ENCODE measurements at regions not wholly inside any gene's neighbourhood (a gene's known extent, or its start where the extent isn't known, plus 50 kb on each side); places are given as distances from the start of the nearest gene placed in this dataset.

DNA sequence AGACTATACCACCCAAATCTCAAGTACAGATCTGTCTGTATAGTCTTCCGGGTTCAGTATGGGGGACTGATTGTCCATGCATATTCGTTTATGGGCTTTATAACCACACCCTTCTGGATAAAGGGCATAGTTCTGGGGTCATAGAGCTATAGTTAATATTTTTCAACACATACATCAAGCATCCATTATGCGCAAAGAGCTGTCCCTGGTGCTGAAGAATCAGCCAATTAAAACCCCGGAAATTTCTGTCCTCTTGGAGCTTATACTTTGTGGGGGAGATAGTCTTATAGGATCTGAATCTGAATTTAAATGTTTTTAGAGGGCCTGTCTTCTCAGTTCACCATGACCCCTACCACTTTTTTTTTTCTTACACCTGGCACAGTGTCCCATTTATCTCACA is 256.7 kb downstream of the SUDS3 start:
- Histone ChIP-seq H3K79me2 (ENCODE audit: control insufficient read depth, insufficient read depth, low read length) (no peaks in the 10 kb centered on the region), H3K4me2 (replicated peaks; ENCODE audit: low read depth, low read length, poor library complexity, severe bottlenecking) (no peak overlapping the region), H3K27me3 (replicated peaks in 1 of 4; ENCODE audit: control extremely low read depth in 1 of 4, control insufficient read depth in 3 of 4, insufficient read depth in 4 of 4, low read length in 3 of 4) (no peaks in the 10 kb centered on the region), H4K20me1 (ENCODE audit: control insufficient read depth, insufficient read depth, low read length, poor library complexity, severe bottlenecking) (no peaks in the 10 kb centered on the region), H3K27ac (ENCODE audit: low read length in 2 of 2) (no peak overlapping the region), H3K4me1 (ENCODE audit: control insufficient read depth in 2 of 2, insufficient read depth in 2 of 2, low read length in 2 of 2) (no peaks in the 10 kb centered on the region), H3K4me3 (ENCODE audit: control extremely low read depth in 1 of 5, extremely low read depth in 1 of 5, insufficient read depth in 1 of 5, low read depth in 2 of 5, low read length in 4 of 5) (no peak overlapping the region), H3K9ac (ENCODE audit: low read length) (no peak overlapping the region), H3K36me3 (replicated peaks in 1 of 2; ENCODE audit: control extremely low read depth in 1 of 2, control insufficient read depth in 1 of 2, extremely low read depth in 1 of 2, insufficient read depth in 2 of 2, low read length in 1 of 2) (no peaks in the 10 kb centered on the region), H3K9me3 (ENCODE audit: control extremely low read depth in 1 of 3, control insufficient read depth in 2 of 3, insufficient read depth in 1 of 3, low read length in 2 of 3) (no peaks in the 10 kb centered on the region), H2AFZ (ENCODE audit: insufficient read depth, low read depth, low read length, poor library complexity, severe bottlenecking) (no peak overlapping the region)
- POLR2A ChIA-PET, result no interaction called here
- ATAC-seq (ENCODE audit: low read depth) (no peak), DNase-seq (no peak)
- no CpG with 5 or more reads among the region's 4 CpGs for WGBS (ENCODE audit: insufficient coverage)
- Mint-ChIP-seq H3K9me3 (ENCODE audit: insufficient read depth) (peaks cover 2% of the 10 kb centered on the region), H3K4me3 (no peak overlapping the region), H3K27ac (no peak overlapping the region), H3K27me3 (no peaks in the 10 kb centered on the region), H3K4me1 (no peaks in the 10 kb centered on the region)
- TF ChIP-seq, protein P1, sequence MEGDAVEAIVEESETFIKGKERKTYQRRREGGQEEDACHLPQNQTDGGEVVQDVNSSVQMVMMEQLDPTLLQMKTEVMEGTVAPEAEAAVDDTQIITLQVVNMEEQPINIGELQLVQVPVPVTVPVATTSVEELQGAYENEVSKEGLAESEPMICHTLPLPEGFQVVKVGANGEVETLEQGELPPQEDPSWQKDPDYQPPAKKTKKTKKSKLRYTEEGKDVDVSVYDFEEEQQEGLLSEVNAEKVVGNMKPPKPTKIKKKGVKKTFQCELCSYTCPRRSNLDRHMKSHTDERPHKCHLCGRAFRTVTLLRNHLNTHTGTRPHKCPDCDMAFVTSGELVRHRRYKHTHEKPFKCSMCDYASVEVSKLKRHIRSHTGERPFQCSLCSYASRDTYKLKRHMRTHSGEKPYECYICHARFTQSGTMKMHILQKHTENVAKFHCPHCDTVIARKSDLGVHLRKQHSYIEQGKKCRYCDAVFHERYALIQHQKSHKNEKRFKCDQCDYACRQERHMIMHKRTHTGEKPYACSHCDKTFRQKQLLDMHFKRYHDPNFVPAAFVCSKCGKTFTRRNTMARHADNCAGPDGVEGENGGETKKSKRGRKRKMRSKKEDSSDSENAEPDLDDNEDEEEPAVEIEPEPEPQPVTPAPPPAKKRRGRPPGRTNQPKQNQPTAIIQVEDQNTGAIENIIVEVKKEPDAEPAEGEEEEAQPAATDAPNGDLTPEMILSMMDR (IDR thresholded peaks at IDR 0.05), result no peak
- TF ChIP-seq EZH2 (IDR thresholded peaks at IDR 0.05; ENCODE audit: borderline replicate concordance, insufficient read depth, low read depth, low read length, poor library complexity, severe bottlenecking), result no peak
- CTCF ChIA-PET, result no interaction called here
- intact Hi-C loops (cut with micrococcal nuclease), result no loop called here

DNA sequence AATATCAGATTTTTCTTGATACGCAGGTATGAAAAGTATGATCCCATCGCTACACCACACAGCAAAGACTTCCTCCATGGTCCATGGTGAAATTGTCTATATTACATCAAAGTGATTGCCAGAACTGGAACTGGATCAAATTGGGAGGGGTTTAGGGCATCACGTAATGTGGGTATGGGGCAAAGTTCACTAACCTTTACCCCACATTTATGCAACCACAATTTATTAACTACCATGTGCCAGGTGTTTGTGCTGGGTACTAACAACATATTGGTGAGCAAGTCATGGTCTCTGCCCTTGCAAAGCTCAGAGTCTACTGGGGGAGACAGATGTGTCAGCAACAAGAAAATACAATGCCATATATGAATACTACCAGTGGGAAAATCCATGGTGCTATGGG is 258.9 kb downstream of the SUDS3 start:
- Histone ChIP-seq H3K9me3 (ENCODE audit: control extremely low read depth in 1 of 3, control insufficient read depth in 2 of 3, insufficient read depth in 1 of 3, low read length in 2 of 3) (no peaks in the 10 kb centered on the region), H4K20me1 (ENCODE audit: control insufficient read depth, insufficient read depth, low read length, poor library complexity, severe bottlenecking) (no peaks in the 10 kb centered on the region), H3K4me1 (ENCODE audit: control insufficient read depth in 2 of 2, insufficient read depth in 2 of 2, low read length in 2 of 2) (no peaks in the 10 kb centered on the region), H3K79me2 (ENCODE audit: control insufficient read depth, insufficient read depth, low read length) (no peaks in the 10 kb centered on the region), H3K27me3 (replicated peaks in 1 of 4; ENCODE audit: control extremely low read depth in 1 of 4, control insufficient read depth in 3 of 4, insufficient read depth in 4 of 4, low read length in 3 of 4) (no peaks in the 10 kb centered on the region), H3K9ac (ENCODE audit: low read length) (no peak overlapping the region), H3K27ac (ENCODE audit: low read length in 2 of 2) (no peak overlapping the region), H2AFZ (ENCODE audit: insufficient read depth, low read depth, low read length, poor library complexity, severe bottlenecking) (no peak overlapping the region), H3K4me3 (ENCODE audit: control extremely low read depth in 1 of 5, extremely low read depth in 1 of 5, insufficient read depth in 1 of 5, low read depth in 2 of 5, low read length in 4 of 5) (no peak overlapping the region), H3K4me2 (replicated peaks; ENCODE audit: low read depth, low read length, poor library complexity, severe bottlenecking) (no peak overlapping the region), H3K36me3 (replicated peaks in 1 of 2; ENCODE audit: control extremely low read depth in 1 of 2, control insufficient read depth in 1 of 2, extremely low read depth in 1 of 2, insufficient read depth in 2 of 2, low read length in 1 of 2) (no peaks in the 10 kb centered on the region)
- DNase-seq, result no peak
- no peaks in the 10 kb centered on the region for H3K9me3 Mint-ChIP-seq (ENCODE audit: insufficient read depth)
- intact Hi-C loops (cut with micrococcal nuclease), result no loop called here
- WGBS (ENCODE audit: insufficient coverage), result no CpG with 5 or more reads among the region's 3 CpGs
- no peak overlapping the region for H3K27ac Mint-ChIP-seq
- H3K27me3 Mint-ChIP-seq, result no peaks in the 10 kb centered on the region
- ChIA-PET CTCF (no interaction called here), POLR2A (no interaction called here)
- no peak overlapping the region for H3K4me3 Mint-ChIP-seq
- H3K4me1 Mint-ChIP-seq, result no peaks in the 10 kb centered on the region
- TF ChIP-seq, protein P1 (IDR thresholded peaks at IDR 0.05), result no peak
- no peak for TF ChIP-seq EZH2 (IDR thresholded peaks at IDR 0.05; ENCODE audit: borderline replicate concordance, insufficient read depth, low read depth, low read length, poor library complexity, severe bottlenecking)
- no peak for ATAC-seq (ENCODE audit: low read depth)
